Testis (tissue), 2 donors: ENCODE measurements at regions not wholly inside any gene's neighbourhood (a gene's known extent, or its start where the extent isn't known, plus 50 kb on each side); places are given as distances from the start of the nearest gene placed in this dataset.

Experiments used
- CTCF ChIP-seq, 3 experiments: fragments of 450-650 bp in 2 of 3; fragments of 200-600 bp in 1 of 3; sonication (generic) in 1 of 3; IDR thresholded peaks; one replicate each; pipeline ENCODE4 v1.5.1; 2016 to 2019; ENCODE audit warnings: antibody characterized with exemption in 3 of 3, mild to moderate bottlenecking in 2 of 3, moderate library complexity in 1 of 3
- POLR2A ChIP-seq: fragments of 450-650 bp; IDR thresholded peaks from one replicate; pipeline ENCODE4 v1.6.1; 2017; ENCODE audit warnings: antibody characterized with exemption, mild to moderate bottlenecking, moderate library complexity

- TF ChIP-seq POLR2A (no peak), CTCF (IDR thresholded peaks at IDR 0.05) (no peak)
Measured at GRCh38 chr20:40195742-40196141, 493.3 kb downstream of the MAFB start.
